Sigmoid colon (tissue), 6 donors: ENCODE measurements at regions not wholly inside any gene's neighbourhood (a gene's known extent, or its start where the extent isn't known, plus 50 kb on each side); places are given as distances from the start of the nearest gene placed in this dataset.

Source experiments
- DNase-seq: peaks from one replicate; pipeline ENCODE4 v3.0.0-alpha.2; 2019
- H3K27ac ChIP-seq, 4 donors: fragments of 200-600 bp; sonication (generic); one replicate each; pipeline ENCODE4 v1.5.1; 2016 to 2019; ENCODE audit warnings: mild to moderate bottlenecking in 1 of 4
- H3K27me3 ChIP-seq, 3 donors: fragments of 200-600 bp; sonication (generic); one replicate each; pipeline ENCODE4 v1.5.1; 2019; ENCODE audit warnings: mild to moderate bottlenecking in 1 of 3
- H3K36me3 ChIP-seq, 4 donors: fragments of 200-600 bp; sonication (generic); one replicate each; pipeline ENCODE4 v1.5.1; 2016 to 2019
- H3K4me1 ChIP-seq, 4 donors: fragments of 200-600 bp; sonication (generic); one replicate each; pipeline ENCODE4 v1.5.1; 2017 to 2019
- H3K4me3 ChIP-seq, 4 donors: fragments of 200-600 bp; sonication (generic); one replicate each; pipeline ENCODE4 v1.5.1; 2017 to 2019; ENCODE audit warnings: mild to moderate bottlenecking in 2 of 4, moderate library complexity in 1 of 4
- H3K9me3 ChIP-seq, 4 donors: fragments of 200-600 bp in 3 of 4; sonication (generic) in 3 of 4; one replicate each; pipeline versions ENCODE4 v1.5.1 to v1.6.1; 2013 to 2019
- EP300 ChIP-seq, 4 donors: sonication (generic); formaldehyde crosslinking; IDR thresholded peaks; one replicate each; pipeline ENCODE4 v1.6.1; 2017; ENCODE audit warnings: antibody characterized with exemption in 4 of 4
- POLR2A ChIP-seq, 2 donors: fragments of 450-650 bp; IDR thresholded peaks; one replicate each; pipeline ENCODE4 v1.6.1; 2016; ENCODE audit warnings: antibody characterized with exemption in 2 of 2, mild to moderate bottlenecking in 2 of 2, moderate library complexity in 2 of 2
- POLR2AphosphoS5 ChIP-seq, 4 donors: sonication (generic); formaldehyde crosslinking; IDR thresholded peaks; one replicate each; pipeline ENCODE4 v1.6.1; 2017; ENCODE audit warnings: antibody characterized with exemption in 4 of 4
- WGBS, 2 donors: extraction: QIAGEN DNeasy Blood & Tissue Kit; methylation state at CpG; one replicate each; pipeline ENCODE4 v1.1.7; 2013; 5-methylcytosine and 5-hydroxymethylcytosine counted together
- intact Hi-C: fragments of 100-400 bp; cut with DNase I; formaldehyde crosslinking; loops from one replicate; pipeline ENCODE4 v1.15.1; 2023
- TF ChIP-seq, protein P1 (sequence below), 4 experiments: fragments of 450-650 bp in 3 of 4; fragments of 200-600 bp in 1 of 4; IDR thresholded peaks; one replicate each; pipeline ENCODE4 v1.5.1; 2016 to 2019; ENCODE audit warnings: antibody characterized with exemption in 4 of 4, mild to moderate bottlenecking in 3 of 4, moderate library complexity in 2 of 4
- donor health status: healthy with polysubstance abuse.
- donor health status: healthy.

DNA sequence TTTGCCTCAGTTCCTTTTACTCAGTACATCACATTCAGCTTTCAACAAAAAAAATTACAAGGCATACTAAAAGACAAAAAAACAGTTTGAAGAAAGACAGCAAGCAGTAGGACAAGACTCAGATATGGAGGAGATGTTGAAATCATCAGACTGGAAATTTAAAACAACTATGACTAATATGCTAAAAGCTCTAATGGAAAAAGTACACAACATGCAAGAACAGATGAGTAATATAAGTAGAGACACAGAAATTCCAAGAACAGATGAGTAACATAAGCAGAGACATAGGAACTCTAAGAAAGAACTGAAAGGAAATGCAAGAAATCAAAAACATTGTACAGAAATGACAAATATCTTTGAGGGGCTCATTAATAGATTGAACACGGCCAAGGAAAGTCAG lies 402.6 kb downstream of the NEBL start:
- intact Hi-C loops = no loop called here
- TF ChIP-seq POLR2AphosphoS5 (IDR thresholded peaks at IDR 0.05) (no peak), EP300 (IDR thresholded peaks at IDR 0.05) (no peak), POLR2A (IDR thresholded peaks at IDR 0.05) (no peak)
- TF ChIP-seq, protein P1, sequence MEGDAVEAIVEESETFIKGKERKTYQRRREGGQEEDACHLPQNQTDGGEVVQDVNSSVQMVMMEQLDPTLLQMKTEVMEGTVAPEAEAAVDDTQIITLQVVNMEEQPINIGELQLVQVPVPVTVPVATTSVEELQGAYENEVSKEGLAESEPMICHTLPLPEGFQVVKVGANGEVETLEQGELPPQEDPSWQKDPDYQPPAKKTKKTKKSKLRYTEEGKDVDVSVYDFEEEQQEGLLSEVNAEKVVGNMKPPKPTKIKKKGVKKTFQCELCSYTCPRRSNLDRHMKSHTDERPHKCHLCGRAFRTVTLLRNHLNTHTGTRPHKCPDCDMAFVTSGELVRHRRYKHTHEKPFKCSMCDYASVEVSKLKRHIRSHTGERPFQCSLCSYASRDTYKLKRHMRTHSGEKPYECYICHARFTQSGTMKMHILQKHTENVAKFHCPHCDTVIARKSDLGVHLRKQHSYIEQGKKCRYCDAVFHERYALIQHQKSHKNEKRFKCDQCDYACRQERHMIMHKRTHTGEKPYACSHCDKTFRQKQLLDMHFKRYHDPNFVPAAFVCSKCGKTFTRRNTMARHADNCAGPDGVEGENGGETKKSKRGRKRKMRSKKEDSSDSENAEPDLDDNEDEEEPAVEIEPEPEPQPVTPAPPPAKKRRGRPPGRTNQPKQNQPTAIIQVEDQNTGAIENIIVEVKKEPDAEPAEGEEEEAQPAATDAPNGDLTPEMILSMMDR (IDR thresholded peaks at IDR 0.05) = no peak
- peaks cover 0 to 2% (median 0%) of the 10 kb centered on the region in 4 donors for H3K9me3 ChIP-seq
- no peak for DNase-seq
- 79 to 89% methylated on average over 1 of the region's 1 CpG for WGBS, 2 donors
- H3K4me1 ChIP-seq = no peaks in the 10 kb centered on the region
- no peaks in the 10 kb centered on the region for H3K36me3 ChIP-seq
- no peaks in the 10 kb centered on the region for H3K27me3 ChIP-seq
- H3K27ac ChIP-seq = no peak overlapping the region
- no peak overlapping the region for H3K4me3 ChIP-seq

DNA sequence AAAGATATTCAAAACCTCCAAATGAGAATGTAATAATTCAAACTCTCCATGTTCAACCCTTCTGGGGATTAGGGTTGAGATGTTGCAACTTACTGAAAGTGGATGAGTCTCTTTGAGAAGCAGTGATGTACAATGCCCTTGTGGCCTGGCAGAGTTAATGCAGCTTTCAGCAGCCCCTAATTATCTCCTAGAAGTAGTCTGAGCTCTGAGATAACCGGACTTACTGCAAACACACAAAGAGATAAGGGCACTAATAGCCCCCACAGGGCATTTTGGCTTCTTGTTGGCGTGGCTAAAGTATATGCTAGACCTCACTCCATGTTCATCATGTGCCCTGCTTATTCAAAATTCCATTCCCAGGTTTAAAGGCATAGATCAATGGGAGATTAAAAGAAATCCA lies 404.7 kb downstream of the NEBL start:
- H3K4me1 ChIP-seq = no peaks in the 10 kb centered on the region
- no peak for DNase-seq
- 51 to 66% methylated on average over 2 of the region's 2 CpGs for WGBS, 2 donors
- no peak overlapping the region for H3K27ac ChIP-seq
- H3K36me3 ChIP-seq = no peaks in the 10 kb centered on the region
- H3K27me3 ChIP-seq = no peaks in the 10 kb centered on the region
- no peak for TF ChIP-seq POLR2A (IDR thresholded peaks at IDR 0.05)
- H3K9me3 ChIP-seq = peaks cover 0 to 2% (median 0%) of the 10 kb centered on the region in 4 donors
- intact Hi-C loops = no loop called here
- H3K4me3 ChIP-seq = no peak overlapping the region

GRCh38 chr10:20489961-20490360 lies 407.1 kb downstream of the NEBL start:
- no peak overlapping the region for H3K4me3 ChIP-seq

GRCh38 chr10:20486791-20487190 lies 410.3 kb downstream of the NEBL start:
- WGBS, 2 donors = 33 to 61% methylated on average over 1 of the region's 1 CpG
- peaks cover 0 to 10% (median 5%) of the 10 kb centered on the region in 4 donors for H3K4me1 ChIP-seq
- H3K27ac ChIP-seq = no peak overlapping the region
- no peaks in the 10 kb centered on the region for H3K9me3 ChIP-seq
- H3K4me3 ChIP-seq = no peak overlapping the region
- no peak for DNase-seq
- no peaks in the 10 kb centered on the region for H3K27me3 ChIP-seq
- no peaks in the 10 kb centered on the region for H3K36me3 ChIP-seq
- no peak for TF ChIP-seq POLR2AphosphoS5 (IDR thresholded peaks at IDR 0.05)
- TF ChIP-seq EP300 (IDR thresholded peaks at IDR 0.05) = no peak
- no peak for TF ChIP-seq POLR2A (IDR thresholded peaks at IDR 0.05)
- TF ChIP-seq, protein P1 (IDR thresholded peaks at IDR 0.05) = no peak
- intact Hi-C loops = no loop called here

More at GRCh38 chr10:20489961-20490360, 407.1 kb downstream of the NEBL start:
- no peak for DNase-seq
- WGBS, 2 donors = 92% methylated on average over 4 of the region's 4 CpGs
- no peak overlapping the region for H3K27ac ChIP-seq
- intact Hi-C loops = no loop called here
- H3K27me3 ChIP-seq = no peaks in the 10 kb centered on the region
- H3K4me1 ChIP-seq = no peaks in the 10 kb centered on the region
- TF ChIP-seq, protein P1 (IDR thresholded peaks at IDR 0.05) = no peak
- TF ChIP-seq POLR2A (IDR thresholded peaks at IDR 0.05) (no peak), EP300 (IDR thresholded peaks at IDR 0.05) (no peak), POLR2AphosphoS5 (IDR thresholded peaks at IDR 0.05) (no peak)
- peaks cover 0 to 2% (median 0%) of the 10 kb centered on the region in 4 donors for H3K9me3 ChIP-seq
- H3K36me3 ChIP-seq = no peaks in the 10 kb centered on the region

- Histone ChIP-seq H3K27ac (no peak overlapping the region), H3K27me3 (no peaks in the 10 kb centered on the region), H3K9me3 (no peaks in the 10 kb centered on the region), H3K4me1 (peaks cover 0 to 10% (median 5%) of the 10 kb centered on the region in 4 donors), H3K4me3 (no peak overlapping the region), H3K36me3 (no peaks in the 10 kb centered on the region)
- TF ChIP-seq POLR2A (IDR thresholded peaks at IDR 0.05) (no peak), POLR2AphosphoS5 (IDR thresholded peaks at IDR 0.05) (no peak), EP300 (IDR thresholded peaks at IDR 0.05) (no peak)
- TF ChIP-seq, protein P1 (IDR thresholded peaks at IDR 0.05) = no peak
- 69 to 70% methylated on average over 3 of the region's 3 CpGs for WGBS, 2 donors
- intact Hi-C loops = no loop called here
- DNase-seq = no peak
Measured at GRCh38 chr10:20485554-20485953, 411.6 kb downstream of the NEBL start.
